HCT116 (cell line): ENCODE measurements at regions not wholly inside any gene's neighbourhood (a gene's known extent, or its start where the extent isn't known, plus 50 kb on each side); places are given as distances from the start of the nearest gene placed in this dataset.

Experiments used
- CTCF ChIP-seq, 3 experiments: fragments of 200-600 bp in 1 of 3; sonication (generic) in 1 of 3; IDR thresholded peaks in 2 of 3; conservative IDR thresholded peaks in 1 of 3; 2 replicates each; pipeline ENCODE4 v1.5.1; 2012 to 2017; ENCODE audit warnings: low read depth in 2 of 3, low read length in 2 of 3, antibody characterized with exemption in 1 of 3, borderline replicate concordance in 1 of 3, control low read depth in 1 of 3, mild to moderate bottlenecking in 1 of 3, mixed read lengths in 1 of 3, mixed run types in 1 of 3, moderate library complexity in 1 of 3; ENCODE audit not compliant: insufficient read depth in 1 of 3
- FOSL1 ChIP-seq: IDR thresholded peaks from 2 replicates; pipeline ENCODE4 v1.6.1; 2012; ENCODE audit warnings: low read depth
- POLR2A ChIP-seq: IDR thresholded peaks from 2 replicates; pipeline ENCODE4 v1.7.0; 2011; ENCODE audit warnings: borderline replicate concordance; ENCODE audit not compliant: insufficient read depth, insufficient read length; ENCODE audit errors: extremely low read depth
- POLR2AphosphoS5 ChIP-seq: IDR thresholded peaks from 2 replicates; pipeline ENCODE4 v1.6.1; 2011; ENCODE audit warnings: mild to moderate bottlenecking, low read depth, low read length, moderate library complexity
- RAD21 ChIP-seq: IDR thresholded peaks from 2 replicates; pipeline ENCODE4 v1.6.1; 2012; ENCODE audit warnings: low read depth, mild to moderate bottlenecking
- ZNF274 ChIP-seq: fragments of 200-500 bp; sonication (Bioruptor generic); IDR thresholded peaks from 2 replicates; pipeline ENCODE4 v1.6.1; 2014; ENCODE audit warnings: mild to moderate bottlenecking, low read depth, low read length, inconsistent platforms

GRCh38 chr4:14339715-14340114, 662.6 kb upstream of the CPEB2 start:
- TF ChIP-seq RAD21 (no peak), FOSL1 (no peak), POLR2AphosphoS5 (no peak), POLR2A (no peak), CTCF (IDR thresholded peaks at IDR 0.05 in 2 of 3, conservative IDR thresholded peaks at IDR 0.05 in 1 of 3; ENCODE audit: borderline replicate concordance in 1 of 3, insufficient read depth in 1 of 3, low read depth in 2 of 3, low read length in 2 of 3) (no peak), ZNF274 (no peak)
